HG03520 (cell line): ENCODE measurements at regions not wholly inside any gene's neighbourhood (a gene's known extent, or its start where the extent isn't known, plus 50 kb on each side); places are given as distances from the start of the nearest gene placed in this dataset.
"Not testable (repeated sequence)": the region's sequence is repeated elsewhere in the genome, so short reads cannot be mapped to it uniquely, and the experiment has no call there.

Experiments
- ATAC-seq: cut with Tn5 transposase; IDR thresholded peaks from one replicate; pipeline ENCODE4 v1.9.1; 2021; ENCODE audit warnings: mild to moderate bottlenecking, moderate library complexity; ENCODE audit not compliant: unreplicated experiment

DNA sequence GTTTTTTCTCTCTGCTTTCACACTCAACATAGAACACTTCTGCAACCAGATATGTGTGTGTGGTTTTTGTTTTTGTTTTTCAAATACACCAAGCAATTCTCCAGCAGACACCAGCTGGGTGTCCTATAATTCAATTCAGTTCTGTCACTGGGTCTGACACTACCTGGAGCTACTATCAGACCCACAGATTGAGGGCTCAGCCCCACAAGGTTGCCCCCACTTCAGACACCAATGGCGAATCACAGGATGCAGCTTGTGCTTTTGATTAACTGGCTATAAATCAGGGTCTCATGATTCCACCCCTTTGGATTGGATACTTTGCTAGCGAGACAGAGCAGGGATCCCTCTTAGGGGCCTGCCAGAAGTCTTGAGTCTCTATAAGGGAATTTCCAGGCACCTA lies 462.2 kb upstream of the NRP1 start:
- no peak for ATAC-seq

DNA sequence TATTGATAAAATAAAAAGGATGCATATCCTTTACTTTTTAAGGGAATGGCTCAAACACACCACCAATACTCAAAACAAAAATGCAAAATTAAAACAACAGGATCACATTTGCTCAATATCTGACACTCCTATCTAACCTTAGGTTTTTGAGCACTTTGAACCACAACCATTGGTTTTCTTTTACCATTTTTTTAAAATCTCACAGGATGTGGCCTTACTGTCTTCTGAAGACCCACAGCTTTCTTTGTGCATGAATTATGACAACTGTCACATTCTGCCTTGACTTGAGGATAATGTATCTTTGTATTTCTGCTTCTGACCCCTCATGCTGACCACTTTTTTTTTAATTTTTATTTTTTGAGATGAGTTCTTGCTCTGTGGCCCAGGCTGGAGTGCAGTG lies 461.1 kb upstream of the NRP1 start:
- ATAC-seq: no peak

DNA sequence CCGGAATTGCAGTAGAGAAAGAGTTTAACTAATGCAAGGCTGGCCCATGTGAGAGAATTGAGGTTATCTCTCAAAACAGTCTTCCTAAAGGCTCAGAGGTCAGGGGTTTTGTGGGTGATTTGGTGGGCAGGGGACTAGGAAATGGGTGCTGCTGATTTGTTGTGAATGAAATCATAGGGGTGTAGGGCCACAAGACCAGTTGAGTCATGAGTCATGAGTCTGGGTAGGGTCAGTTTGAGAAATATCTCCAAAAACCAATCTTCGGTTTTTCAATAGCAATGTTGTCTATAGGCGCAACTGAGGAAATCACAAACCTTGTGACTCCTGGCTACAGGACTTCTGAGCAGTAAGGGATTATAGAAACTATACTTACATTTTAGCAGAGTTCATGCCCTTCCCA lies 460.0 kb upstream of the NRP1 start:
- ATAC-seq: no peak

DNA sequence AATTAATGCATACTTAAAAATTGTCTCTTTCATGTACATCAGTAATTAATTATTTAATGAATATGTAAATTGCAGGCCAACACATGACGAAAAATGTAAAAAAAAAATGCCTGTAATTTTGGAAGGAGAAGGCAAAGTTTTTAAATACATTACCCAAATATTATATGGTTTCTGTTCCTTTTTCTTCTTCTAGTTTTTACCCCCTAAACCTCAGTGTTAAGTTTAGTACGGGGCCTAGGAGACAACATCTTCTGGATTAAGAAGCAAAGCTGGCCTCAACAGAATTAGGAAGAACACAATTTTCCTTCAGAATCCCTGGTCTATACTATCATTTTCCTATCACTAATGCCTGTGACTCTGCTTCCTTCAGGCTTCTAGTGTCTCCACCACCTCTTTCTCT lies 459.3 kb upstream of the NRP1 start:
- ATAC-seq: no peak

DNA sequence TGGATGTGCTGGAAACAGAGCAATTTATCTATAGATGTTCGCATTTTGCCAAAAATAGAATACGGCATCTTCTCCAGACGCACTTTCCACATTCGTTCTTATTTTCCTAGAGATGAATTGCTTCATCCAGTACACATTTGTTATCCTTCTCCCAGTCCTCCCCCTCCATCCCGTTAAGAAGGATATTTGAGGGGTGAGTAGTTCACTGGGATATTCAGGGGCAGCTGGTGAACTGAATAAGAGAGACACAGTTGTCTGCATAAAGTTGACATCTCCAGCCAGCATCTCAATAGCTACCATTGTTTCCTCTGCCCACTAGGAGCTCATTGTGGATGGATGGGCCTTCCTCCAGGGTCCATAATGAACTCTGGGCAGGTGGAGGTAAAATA lies 456.8 kb upstream of the NRP1 start:
- no peak for ATAC-seq

DNA sequence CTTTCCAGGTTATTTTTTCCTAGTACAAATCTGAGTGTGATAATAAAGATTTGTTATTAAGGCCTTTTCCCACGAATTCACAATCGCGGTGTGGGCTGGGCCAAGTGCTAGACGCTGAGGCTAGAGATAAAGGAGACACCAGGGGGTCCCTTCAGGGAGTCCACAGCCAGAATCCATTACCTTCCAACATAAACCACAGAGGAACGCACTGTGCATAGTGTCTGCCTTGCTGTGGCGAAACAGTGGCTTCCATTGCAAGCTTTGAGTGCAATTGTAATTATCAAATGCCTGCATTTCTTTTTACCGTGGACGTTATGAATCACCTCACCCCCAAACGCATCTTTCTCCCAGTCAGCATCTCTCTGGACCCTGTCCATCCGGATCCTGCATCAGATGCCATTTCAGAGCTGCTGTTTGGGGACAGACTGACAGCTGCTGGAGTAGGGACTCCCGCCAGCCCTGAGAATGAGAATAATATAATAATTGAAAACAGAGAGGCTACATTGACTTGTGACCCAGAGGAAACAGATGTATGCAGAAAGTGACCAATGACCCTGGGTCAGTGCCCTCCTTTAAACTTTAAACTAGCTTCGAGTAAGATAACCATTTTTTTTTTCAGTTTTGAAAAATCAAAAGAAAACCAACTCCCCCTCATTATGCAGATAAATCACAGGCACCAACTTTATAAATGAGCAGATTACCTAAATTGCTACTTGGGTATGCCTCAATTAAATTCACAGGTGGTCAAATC lies 456.2 kb upstream of the NRP1 start:
- no peak for ATAC-seq

DNA sequence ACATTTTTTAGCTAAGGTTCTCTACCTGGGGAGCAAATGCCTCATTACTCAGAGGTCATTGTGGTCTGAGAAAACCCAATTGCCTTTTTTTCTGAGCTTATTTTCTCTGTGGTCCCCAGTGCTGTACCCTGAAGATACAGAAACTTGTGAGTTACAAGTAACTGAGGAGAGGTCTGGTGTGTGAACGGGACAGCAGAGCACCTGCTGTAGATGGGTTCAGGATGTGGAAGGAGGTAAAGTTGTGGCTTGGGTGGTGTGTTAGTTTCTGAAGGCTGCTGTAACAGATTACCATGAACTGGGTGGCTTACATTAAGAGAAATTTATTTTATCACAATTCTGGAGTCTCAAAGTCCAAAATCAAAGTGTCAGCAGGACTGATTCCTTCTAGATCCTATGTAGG lies 449.1 kb upstream of the NRP1 start:
- ATAC-seq: no peak

DNA sequence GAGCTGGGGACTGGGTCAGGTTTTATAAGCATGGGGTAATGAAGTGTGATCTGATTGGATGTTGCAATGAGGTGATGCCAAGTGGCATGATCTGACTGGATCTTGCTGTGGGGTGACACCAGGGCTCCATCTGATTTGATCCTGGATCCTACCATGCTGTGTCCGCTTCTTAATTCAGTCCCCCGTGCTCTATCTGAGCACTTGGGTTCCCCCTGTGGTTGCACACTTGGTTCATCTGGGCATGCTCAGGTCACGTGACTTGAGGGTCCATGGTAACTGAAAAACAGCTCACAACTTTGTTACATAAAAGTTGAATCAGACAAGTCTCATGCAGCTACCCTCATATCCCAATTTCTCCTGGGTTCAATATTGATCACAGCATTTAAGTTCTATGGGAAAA lies 448.6 kb upstream of the NRP1 start:
- no peak for ATAC-seq

DNA sequence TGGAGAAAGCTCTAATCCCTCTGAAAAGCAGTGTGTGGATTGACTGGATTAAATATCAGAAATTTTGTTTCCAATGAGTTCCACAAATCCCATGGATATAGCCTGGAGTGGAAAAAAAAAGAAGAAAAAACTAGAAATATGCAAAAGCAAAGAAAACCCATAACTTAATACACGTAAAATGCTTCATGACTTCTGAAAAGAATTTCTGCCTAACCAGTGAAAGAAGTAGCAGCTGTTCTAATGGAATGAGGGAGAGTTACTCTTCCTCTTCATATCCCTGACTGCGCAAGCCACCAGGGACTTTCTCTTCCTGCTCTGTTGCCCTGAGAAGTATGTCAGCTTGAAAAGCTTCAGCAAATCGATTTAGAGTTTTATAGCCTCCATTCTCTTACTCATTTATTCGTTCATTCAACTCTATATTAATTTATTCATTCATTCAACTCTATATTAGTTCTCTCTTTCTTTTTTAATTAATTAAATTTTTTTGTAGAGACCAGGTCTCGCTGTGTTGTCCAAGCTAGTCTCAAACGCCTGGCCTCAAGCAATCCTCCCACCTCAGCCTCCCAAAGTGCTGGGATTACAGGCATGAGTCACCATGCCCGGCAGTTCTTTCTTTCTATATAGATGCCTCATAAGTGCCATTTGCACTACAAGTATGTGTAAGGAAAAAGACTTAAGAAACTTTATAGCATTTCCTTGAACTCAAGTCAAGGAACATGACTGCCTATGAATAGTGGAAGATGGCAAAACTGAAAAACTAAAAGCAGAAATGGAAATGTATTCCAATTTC lies 447.3 kb upstream of the NRP1 start:
- ATAC-seq: no peak

DNA sequence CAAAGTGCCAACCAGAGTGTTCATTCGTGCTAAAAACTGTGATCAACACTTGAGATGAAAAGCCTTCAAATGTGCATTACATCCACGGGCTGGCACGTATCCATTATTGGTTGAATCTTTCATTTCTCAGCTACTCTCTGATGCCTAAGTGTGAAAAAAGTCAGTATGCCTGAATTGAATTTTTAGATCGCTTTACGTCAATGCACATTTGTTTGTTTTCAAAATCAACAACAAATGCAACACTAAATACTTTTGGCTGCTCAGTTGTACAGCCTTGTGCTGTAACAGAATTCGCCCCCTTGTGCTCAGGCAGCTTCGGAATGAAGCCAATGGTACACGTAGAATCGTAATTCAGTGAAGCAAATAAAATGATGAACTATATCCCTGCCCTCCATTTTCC lies 446.5 kb upstream of the NRP1 start:
- no peak for ATAC-seq

DNA sequence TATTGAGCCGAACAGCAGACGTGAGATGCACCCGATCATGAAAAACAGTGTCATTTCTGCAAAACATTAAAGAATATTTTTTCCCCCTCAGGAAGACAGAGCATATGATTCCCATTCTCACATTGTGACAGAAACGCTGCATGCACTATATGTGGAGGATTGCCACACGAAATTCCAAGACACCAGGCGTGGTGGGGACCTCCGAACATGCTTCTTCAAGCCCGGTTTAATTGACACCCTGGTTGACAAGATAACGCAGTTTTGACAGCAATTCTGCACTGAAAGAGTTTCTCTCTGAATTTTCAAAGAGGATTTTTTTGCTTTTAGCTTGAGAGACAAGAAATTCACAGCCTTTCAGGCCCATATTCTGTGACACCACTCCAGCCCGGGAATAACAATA lies 442.8 kb upstream of the NRP1 start:
- no peak for ATAC-seq

DNA sequence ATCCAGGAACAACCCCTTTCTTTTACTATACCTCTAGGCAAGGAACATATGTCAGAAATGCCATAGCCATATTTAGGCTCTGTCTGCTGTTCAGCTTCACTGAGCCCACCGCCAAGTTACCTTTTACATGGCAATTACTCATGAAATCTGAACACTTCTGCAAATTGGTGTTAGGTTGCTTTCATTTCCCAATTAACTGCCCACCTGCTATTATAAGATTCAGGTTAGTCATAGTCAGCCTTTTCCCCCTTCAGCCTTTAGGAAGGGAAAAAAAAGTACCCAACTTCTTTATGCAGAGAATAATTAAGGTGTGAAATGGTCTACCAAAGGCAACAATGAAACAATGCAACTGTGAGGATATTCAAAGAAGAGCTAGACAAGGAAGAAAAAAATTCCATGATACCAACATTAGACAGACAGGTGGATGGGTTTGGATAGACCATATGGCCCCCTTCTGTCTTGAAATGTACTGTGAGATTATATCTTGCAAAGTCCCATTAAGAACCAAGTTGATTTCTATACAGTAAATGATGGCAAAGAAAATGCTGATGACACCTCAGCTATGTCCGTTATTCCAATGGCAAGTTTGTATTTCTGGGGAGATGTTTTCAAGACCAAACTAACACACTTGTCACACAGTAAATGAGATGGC lies 442.1 kb upstream of the NRP1 start:
- ATAC-seq: no peak

DNA sequence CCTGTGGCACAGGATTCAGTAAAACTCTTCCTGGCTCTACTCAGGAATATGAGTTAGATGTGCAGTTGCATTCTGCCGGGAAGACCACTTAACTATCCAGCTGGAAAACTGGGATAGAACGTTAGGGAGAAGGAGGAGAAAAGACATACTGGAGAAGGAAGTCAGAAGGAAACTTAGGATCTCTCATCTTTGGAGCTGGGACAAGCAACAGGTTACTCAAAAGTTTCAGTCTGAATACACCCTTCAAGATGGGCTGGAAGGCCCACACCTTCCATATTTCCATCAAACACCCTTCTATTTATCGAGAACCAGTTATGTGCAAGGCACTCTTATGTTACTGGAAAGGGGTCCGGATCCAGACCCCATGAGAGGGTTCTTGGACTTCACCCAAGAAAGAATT lies 440.4 kb upstream of the NRP1 start:
- ATAC-seq: no peak

DNA sequence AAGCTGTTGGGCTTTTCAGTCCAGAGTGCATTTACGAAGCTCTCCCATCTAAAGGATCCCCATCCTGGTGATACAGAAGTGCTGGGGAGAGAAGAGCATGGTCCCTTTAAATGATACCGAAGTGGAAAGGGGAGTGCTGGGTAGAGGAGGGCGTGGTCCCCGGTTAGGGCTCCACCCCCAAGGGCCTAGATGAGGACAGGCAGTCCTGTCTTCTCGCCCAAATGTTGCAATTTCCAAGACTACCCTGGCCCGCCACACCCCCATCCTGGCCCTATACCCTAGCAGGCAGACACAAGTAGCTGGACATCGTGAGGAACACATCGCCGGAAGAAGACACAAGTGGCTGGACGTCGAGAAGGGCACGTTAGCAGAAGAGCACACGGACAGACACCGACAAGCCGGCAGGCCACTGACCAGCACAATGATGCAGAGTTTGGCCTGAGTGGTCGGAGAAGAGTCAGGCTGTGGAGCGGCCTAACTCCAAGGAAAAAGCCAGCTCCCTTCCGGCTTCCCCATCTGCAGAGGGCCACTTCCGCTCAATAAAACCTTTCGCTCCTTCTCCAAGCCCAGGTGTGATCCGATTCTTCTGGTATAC lies 439.5 kb upstream of the NRP1 start:
- no peak for ATAC-seq

DNA sequence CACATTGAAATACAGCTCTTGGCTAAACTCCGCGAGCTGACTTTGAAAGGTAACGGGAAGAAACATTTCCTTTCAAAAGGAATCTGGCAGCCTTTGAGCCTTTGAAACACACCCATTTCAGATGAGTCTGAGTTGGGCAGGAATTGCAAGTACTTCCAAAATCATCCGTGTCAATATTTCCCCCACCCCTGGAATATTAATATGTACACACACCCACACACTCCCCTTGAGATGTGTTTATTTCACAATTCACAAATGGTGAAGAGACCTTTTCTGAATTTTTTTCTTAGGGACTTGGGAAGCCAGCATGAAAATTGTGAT lies 438.7 kb upstream of the NRP1 start:
- no peak for ATAC-seq

DNA sequence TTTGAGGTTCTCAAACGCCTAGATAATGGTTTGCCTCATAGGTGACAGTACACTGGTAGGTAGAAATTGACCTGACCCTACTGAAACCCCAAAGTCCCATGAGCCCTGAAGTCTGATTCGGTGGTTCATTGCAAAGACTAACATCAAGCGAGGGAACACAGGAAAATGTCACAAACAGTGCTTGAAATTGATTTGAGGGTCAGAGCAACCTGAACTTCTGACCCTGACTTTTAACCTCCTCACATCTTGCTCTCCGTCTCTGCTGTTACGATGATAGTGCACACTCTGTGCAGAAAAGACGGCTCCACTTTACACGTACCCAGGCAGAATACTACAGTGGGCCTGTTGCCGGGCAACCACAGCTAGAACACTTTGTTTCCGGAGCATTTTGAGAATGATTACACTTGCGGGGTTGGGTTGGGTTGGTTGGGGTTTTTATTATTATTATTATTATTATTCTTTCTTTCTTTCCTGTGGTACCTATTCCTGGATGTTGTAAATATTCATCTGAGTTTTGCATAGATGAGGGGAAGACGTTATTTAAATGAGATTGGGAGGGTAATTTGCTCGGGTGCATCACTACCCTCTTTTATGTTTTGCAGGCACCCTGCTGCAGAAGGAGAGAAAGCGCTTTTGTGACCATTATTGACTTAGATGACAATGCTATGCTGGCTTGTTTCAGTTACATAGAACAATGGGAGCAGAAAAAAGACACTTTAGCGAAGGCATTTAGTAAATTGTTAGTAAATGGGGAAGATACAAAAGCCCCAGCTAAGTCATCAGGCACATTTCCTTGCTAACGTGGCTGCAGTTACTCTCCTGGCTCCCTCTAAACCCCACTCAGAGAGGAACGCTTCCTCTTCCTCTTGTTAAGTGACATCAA lies 438.1 kb upstream of the NRP1 start:
- no peak for ATAC-seq

DNA sequence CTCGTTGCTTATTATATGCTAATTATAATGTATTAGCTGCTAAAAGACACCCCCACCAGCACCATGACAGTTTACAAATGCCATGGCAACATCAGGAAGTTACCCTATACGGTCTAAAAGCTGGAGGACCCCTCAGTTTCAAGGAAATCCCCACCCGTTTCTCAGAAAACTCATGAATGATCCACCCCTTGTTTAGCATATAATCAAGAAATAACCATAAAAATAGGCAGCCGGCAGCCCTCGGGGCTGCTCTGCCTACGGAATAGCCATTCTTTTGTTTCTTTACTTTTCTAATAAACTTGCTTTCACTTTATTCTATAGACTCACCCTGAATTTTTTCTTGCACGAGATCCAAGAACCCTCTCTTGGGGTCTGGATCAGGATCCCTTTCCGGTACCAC lies 437.4 kb upstream of the NRP1 start:
- ATAC-seq: not testable (repeated sequence)

DNA sequence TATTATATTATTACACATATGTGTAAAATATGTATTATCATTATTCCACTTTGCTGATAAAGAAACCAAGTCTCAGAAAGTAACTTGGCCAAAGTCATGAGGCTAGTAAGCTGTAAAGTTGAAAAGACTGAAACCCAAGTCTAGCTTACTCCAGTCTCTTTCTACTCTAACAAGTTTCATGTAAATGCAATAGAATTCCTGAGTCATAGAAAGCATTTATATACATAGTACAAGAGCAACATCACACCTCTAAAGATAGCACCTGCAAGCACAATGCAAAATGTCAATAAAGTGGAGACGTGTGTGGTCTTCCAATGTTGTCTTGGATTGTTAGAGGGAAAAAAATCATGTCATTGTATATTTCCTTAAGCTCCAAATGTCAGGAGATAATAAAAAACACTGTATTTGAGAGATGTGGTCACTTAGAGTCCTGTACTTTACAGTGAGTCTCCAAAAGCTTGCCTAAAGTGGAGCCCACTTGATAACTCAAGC lies 430.3 kb upstream of the NRP1 start:
- no peak for ATAC-seq

DNA sequence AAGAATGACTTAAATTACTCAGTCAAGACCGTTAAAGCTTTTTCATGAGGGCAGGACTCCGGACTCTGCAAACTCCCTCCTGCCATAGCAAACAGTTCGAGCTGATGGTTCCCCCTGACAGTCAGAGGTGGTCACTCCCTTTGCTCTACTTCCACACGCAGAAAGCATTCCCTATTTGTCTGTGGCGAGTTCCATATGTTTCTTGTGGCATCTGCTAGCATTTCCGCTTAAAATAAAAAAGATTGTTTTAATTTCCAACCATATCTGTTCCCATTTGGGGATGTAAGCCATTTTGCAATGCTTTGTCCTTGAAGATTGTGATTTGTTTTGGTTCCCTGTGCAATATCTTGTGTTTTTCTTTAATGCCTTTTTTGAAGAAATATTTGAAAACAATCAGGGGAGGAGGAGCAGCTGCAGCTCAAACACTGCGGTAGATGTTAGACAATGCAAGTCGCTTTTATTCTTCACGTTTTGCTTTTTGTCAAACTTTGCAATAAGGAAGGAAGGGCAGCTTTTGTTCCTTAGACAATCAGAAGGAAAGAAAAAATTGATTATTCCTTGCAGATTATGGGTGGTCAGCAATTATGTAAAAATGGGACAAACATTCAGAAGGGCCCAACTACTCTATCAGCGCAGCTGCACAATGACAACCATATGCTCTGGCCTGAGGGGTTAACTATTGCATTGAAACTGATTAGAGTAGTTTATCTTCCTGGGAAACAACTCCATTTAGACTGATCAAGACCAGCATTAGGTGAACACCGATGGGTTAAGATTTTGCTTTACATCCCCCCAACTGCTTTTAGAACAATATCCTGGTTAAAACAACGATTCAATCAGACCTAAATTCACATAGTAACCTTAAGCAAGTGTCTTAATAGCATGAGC lies 425.8 kb upstream of the NRP1 start:
- ATAC-seq: no peak

DNA sequence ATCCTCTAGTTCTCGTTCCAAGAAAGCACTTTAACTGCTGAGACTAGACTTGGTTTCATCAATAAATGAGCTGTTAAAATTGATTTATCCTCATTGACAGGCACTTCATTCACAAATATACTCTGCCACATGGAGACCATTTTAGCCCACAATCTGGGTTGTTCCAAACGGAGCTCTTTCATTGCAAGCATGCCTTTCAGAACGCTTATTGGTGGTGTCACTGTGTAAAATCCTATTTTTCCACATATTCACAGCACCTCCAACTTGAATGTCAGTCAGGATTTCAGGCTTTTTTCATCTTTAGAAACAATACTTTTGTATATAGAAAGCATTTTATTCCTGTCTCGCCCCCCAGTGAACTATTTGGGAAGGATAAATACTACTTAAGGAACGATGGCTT lies 424.7 kb upstream of the NRP1 start:
- no peak for ATAC-seq
